Left lung (tissue), 4 donors: ENCODE measurements at regions not wholly inside any gene's neighbourhood (a gene's known extent, or its start where the extent isn't known, plus 50 kb on each side); places are given as distances from the start of the nearest gene placed in this dataset.
"Not testable (repeated sequence)": the region's sequence is repeated elsewhere in the genome, so short reads cannot be mapped to it uniquely, and the experiment has no call there.

Experiments
- ATAC-seq: fragments of 200-7000 bp; cut with Tn5 transposase; one replicate; pipeline ENCODE4 v1.9.1; 2020; ENCODE audit warnings: moderate library complexity
- DNase-seq, 4 donors: peaks; one replicate each; pipeline ENCODE4 v3.0.0-alpha.2; 2013 to 2020
- H3K27ac ChIP-seq, 2 donors: fragments of 200-600 bp; sonication (generic) in 1 of 2; one replicate each; pipeline versions ENCODE4 v1.5.0 to v1.8.0; 2020 to 2021
- H3K27me3 ChIP-seq, 2 donors: fragments of 200-600 bp; sonication (generic) in 1 of 2; one replicate each; pipeline versions ENCODE4 v1.5.0 to v1.8.0; 2020 to 2021
- H3K36me3 ChIP-seq, 2 donors: fragments of 200-600 bp; sonication (generic) in 1 of 2; one replicate each; pipeline versions ENCODE4 v1.5.0 to v1.8.0; 2020 to 2021
- H3K4me1 ChIP-seq, 2 donors: fragments of 200-600 bp; one replicate each; pipeline ENCODE4 v1.8.0; 2021
- H3K4me3 ChIP-seq, 2 donors: fragments of 200-600 bp; sonication (generic) in 1 of 2; one replicate each; pipeline versions ENCODE4 v1.5.0 to v1.8.0; 2020 to 2021; ENCODE audit warnings: mild to moderate bottlenecking in 1 of 2
- H3K9me3 ChIP-seq, 2 donors: fragments of 200-600 bp; sonication (generic) in 1 of 2; one replicate each; pipeline versions ENCODE4 v1.5.0 to v1.8.0; 2020 to 2021
- intact Hi-C, 2 donors: fragments of 100-400 bp; cut with DNase I; formaldehyde crosslinking; loops; one replicate each; pipeline versions ENCODE4 v1.11.2 to v1.14.2; 2022
- TF ChIP-seq, protein P1 (sequence below), 2 donors: fragments of 200-600 bp; sonication (generic) in 1 of 2; IDR thresholded peaks; one replicate each; pipeline versions ENCODE4 v1.5.0 to v1.8.0; 2021; ENCODE audit warnings: antibody characterized with exemption in 2 of 2
- donor health status: DM: no; HTN: yes; CAD: no.
- donor health status: DM: no; HTN: no; CAD: no.

DNA sequence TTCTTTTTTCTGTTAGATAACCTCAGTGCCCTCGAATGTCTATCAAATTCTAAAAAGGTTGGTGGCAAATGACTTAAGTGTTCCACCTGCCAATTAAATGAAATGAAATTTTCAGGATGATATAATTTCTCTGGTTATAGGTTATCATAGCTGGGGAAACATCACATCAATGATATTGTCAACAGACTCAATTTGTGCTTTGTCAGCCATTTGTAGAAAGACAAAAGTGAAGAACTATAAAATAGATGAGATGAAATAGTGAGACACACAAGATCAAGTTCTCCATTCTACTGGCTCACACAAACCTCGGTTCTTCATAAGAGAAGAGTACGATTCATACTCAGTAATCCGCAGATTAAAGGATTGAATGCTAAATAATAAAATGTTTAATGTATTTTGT is 1443.2 kb upstream of the FLRT2 start:
- intact Hi-C loops: no loop called here
- Histone ChIP-seq H3K27me3 (no peaks in the 10 kb centered on the region), H3K36me3 (no peaks in the 10 kb centered on the region), H3K4me3 (no peak overlapping the region), H3K27ac (no peak overlapping the region), H3K4me1 (no peaks in the 10 kb centered on the region), H3K9me3 (peaks cover 0 to 4% of the 10 kb centered on the region in 2 donors)
- DNase-seq (no peak), ATAC-seq (no peak)
- TF ChIP-seq, protein P1, sequence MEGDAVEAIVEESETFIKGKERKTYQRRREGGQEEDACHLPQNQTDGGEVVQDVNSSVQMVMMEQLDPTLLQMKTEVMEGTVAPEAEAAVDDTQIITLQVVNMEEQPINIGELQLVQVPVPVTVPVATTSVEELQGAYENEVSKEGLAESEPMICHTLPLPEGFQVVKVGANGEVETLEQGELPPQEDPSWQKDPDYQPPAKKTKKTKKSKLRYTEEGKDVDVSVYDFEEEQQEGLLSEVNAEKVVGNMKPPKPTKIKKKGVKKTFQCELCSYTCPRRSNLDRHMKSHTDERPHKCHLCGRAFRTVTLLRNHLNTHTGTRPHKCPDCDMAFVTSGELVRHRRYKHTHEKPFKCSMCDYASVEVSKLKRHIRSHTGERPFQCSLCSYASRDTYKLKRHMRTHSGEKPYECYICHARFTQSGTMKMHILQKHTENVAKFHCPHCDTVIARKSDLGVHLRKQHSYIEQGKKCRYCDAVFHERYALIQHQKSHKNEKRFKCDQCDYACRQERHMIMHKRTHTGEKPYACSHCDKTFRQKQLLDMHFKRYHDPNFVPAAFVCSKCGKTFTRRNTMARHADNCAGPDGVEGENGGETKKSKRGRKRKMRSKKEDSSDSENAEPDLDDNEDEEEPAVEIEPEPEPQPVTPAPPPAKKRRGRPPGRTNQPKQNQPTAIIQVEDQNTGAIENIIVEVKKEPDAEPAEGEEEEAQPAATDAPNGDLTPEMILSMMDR (IDR thresholded peaks at IDR 0.05): no peak

DNA sequence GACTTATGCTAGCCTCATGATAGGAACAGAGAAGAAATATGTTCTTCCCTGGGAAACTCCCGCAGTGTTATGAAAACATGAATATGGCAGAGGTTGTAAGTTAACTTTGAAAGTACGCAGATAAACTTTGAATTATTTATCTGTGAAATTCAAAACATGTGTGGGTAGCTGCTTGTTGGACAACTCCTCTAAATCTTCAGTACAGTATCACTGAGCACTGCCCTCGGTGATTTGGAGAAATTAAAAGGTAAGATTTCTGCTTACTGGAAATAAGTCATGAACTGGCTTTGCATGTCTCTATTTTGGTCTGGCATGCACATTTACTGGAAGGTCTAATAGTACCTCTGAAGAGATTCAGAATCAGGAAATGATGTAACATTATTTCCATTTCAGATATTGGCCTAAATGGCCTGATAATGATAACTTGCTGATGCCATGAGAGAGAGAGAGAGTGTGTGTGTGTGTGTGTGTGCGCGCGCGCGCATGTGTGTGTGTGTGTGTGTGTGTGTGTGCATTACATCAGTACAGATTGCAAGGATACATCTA is 1441.9 kb upstream of the FLRT2 start:
- TF ChIP-seq, protein P1 (IDR thresholded peaks at IDR 0.05): no peak
- H3K4me3 ChIP-seq: no peak overlapping the region
- H3K4me1 ChIP-seq: no peaks in the 10 kb centered on the region
- intact Hi-C loops: no loop called here
- DNase-seq (no peak), ATAC-seq (no peak)
- H3K27me3 ChIP-seq: no peaks in the 10 kb centered on the region
- peaks cover 0 to 4% of the 10 kb centered on the region in 2 donors for H3K9me3 ChIP-seq
- H3K36me3 ChIP-seq: no peaks in the 10 kb centered on the region
- no peak overlapping the region for H3K27ac ChIP-seq

DNA sequence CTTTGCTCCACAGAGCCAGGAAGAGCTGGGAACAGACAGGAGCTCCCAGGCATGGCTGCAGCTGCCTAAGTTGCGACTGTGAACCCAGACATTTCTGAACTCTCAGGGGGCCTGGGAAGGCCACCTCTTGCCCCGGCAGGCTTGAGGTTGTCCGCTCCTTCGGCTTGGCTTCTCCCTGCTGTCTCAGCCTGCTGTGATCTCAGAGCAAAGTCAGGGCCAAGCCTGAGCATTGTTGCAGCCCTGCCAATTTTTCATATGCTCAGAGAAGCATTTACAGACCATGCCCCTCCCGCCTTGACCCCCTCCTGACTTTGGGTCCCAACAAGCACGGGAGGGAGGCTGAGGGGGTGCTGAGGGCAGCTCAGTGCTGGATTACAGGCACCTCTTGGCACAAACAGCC is 1439.1 kb upstream of the FLRT2 start:
- DNase-seq (peak in 2 of 4 donors; percentile 11 to 45), ATAC-seq (no peak)
- Histone ChIP-seq H3K27me3 (no peaks in the 10 kb centered on the region), H3K27ac (no peak overlapping the region), H3K9me3 (peaks cover 0 to 2% of the 10 kb centered on the region in 2 donors), H3K4me3 (no peak overlapping the region), H3K36me3 (no peaks in the 10 kb centered on the region), H3K4me1 (no peaks in the 10 kb centered on the region)
- intact Hi-C loops: no loop called here
- TF ChIP-seq, protein P1 (IDR thresholded peaks at IDR 0.05): no peak

DNA sequence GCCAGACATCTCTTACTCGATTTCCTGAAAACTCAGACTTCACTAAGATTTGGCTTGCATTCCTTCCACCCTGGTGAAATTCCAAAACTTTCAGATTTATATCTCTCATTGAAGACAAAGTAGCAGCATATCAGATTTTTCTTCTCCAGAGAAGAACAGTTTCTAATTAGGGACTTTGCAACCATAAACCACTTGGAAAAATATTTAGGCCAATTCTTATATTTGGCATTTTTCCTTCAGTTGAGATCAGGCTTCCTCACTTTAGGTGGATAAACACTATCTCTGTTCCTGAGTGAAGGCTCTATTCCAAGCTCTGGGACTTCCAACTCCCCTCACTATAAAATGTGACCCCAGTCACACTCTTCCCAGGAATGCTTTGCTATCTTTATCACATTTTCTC is 1434.3 kb upstream of the FLRT2 start:
- Histone ChIP-seq H3K9me3 (peaks cover 0 to 8% of the 10 kb centered on the region in 2 donors), H3K4me3 (no peak overlapping the region), H3K4me1 (no peaks in the 10 kb centered on the region), H3K27ac (no peak overlapping the region), H3K27me3 (no peaks in the 10 kb centered on the region), H3K36me3 (no peaks in the 10 kb centered on the region)
- DNase-seq (no peak), ATAC-seq (no peak)
- TF ChIP-seq, protein P1 (IDR thresholded peaks at IDR 0.05): no peak
- intact Hi-C loops: no loop called here

DNA sequence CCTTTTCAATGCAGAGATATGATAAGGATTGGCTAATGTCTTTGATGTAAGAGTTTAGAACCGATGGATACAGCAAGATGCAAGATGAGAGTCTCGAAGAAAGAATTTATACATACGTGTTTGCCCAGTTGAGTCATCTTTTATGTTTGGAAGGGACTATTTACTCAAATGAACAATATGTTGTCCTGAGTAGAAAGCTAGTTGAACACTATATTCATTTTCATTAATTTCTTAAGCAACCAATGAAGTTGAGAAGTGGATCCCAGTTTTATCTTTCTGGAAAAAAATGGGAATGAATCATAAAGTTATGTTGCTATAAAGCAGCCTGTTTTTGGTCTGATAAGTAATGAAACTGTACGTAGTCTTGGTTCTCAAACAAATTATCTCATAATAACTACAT is 1431.7 kb upstream of the FLRT2 start:
- TF ChIP-seq, protein P1 (IDR thresholded peaks at IDR 0.05): no peak
- intact Hi-C loops: no loop called here
- Histone ChIP-seq H3K9me3 (peaks cover 0 to 23% of the 10 kb centered on the region in 2 donors), H3K4me1 (no peaks in the 10 kb centered on the region), H3K4me3 (no peak overlapping the region), H3K27ac (no peak overlapping the region), H3K36me3 (no peaks in the 10 kb centered on the region), H3K27me3 (no peaks in the 10 kb centered on the region)
- no peak for DNase-seq
- ATAC-seq: no peak

DNA sequence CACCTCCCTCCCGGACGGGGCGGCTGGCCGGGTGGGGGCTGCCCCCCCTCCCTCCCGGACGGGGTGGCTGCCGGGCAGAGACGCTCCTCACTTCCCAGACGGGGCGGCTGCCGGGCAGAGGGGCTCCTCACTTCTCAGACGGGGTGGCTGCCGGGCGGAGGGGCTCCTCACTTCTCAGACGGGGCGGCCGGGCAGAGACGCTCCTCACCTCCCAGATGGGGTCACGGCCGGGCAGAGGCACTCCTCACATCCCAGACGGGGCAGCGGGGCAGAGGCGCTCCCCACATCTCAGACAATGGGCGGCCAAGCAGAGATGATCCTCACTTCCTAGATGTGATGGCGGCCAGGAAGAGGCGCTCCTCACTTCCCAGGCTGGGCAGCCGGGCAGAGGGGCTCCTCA is 1430.4 kb upstream of the FLRT2 start:
- H3K4me3 ChIP-seq, H3K4me1 ChIP-seq, ATAC-seq, intact Hi-C loops, H3K27ac ChIP-seq, H3K36me3 ChIP-seq, H3K27me3 ChIP-seq: not testable (repeated sequence)
- H3K9me3 ChIP-seq: peaks cover 0 to 27% of the 10 kb centered on the region in 2 donors
- peak in 1 of 4 donors; percentile 41 for DNase-seq
